ENCODE measurements at regions not wholly inside any gene's neighbourhood (a gene's known extent, or its start where the extent isn't known, plus 50 kb on each side); places are given as distances from the start of the nearest gene placed in this dataset.
"Not testable (repeated sequence)": the region's sequence is repeated elsewhere in the genome, so short reads cannot be mapped to it uniquely, and the experiment has no call there.

GRCh38 chr14:105993814-105994213, 467.4 kb downstream of the TMEM121 start:
- TF ChIP-seq POLR2AphosphoS5 (IDR thresholded peaks at IDR 0.05; ENCODE audit: low read depth) (no peak), REST (IDR thresholded peaks at IDR 0.05; ENCODE audit: insufficient replicate concordance, low read depth) (no peak), SPI1 (IDR thresholded peaks at IDR 0.05; ENCODE audit: borderline replicate concordance, low read depth) (no peak), CTCF (IDR thresholded peaks at IDR 0.05; ENCODE audit: insufficient read depth, low read length) (no peak)
- no peaks in the 10 kb centered on the region for H3K27me3 ChIP-seq (ENCODE audit: insufficient read depth, poor library complexity, severe bottlenecking)
- no peak overlapping the region for H3K4me3 ChIP-seq (replicated peaks; ENCODE audit: insufficient read depth, low read length)
- DNase-seq (ENCODE audit: low read depth in 1 of 2, low spot score in 1 of 2), result no peak
- H3K27ac ChIP-seq (replicated peaks), result no peak overlapping the region

GRCh38 chr14:105995011-105995710, 468.8 kb downstream of the TMEM121 start:
- not testable (repeated sequence) for DNase-seq (ENCODE audit: low read depth in 1 of 2, low spot score in 1 of 2); H3K27me3 ChIP-seq (ENCODE audit: insufficient read depth, poor library complexity, severe bottlenecking); H3K4me3 ChIP-seq (replicated peaks; ENCODE audit: insufficient read depth, low read length); H3K27ac ChIP-seq (replicated peaks)

GRCh38 chr14:105998597-105998996, 472.2 kb downstream of the TMEM121 start:
- not testable (repeated sequence) for DNase-seq (ENCODE audit: low read depth in 1 of 2, low spot score in 1 of 2); H3K27me3 ChIP-seq (ENCODE audit: insufficient read depth, poor library complexity, severe bottlenecking); H3K27ac ChIP-seq (replicated peaks); H3K4me3 ChIP-seq (replicated peaks; ENCODE audit: insufficient read depth, low read length)
- TF ChIP-seq SPI1 (IDR thresholded peaks at IDR 0.05; ENCODE audit: borderline replicate concordance, low read depth), result peak; percentile 46

- Histone ChIP-seq H3K27me3 (ENCODE audit: insufficient read depth, poor library complexity, severe bottlenecking) (no peaks in the 10 kb centered on the region), H3K27ac (replicated peaks) (no peak overlapping the region), H3K4me3 (replicated peaks; ENCODE audit: insufficient read depth, low read length) (no peak overlapping the region)
- TF ChIP-seq POLR2AphosphoS5 (IDR thresholded peaks at IDR 0.05; ENCODE audit: low read depth) (peak; percentile 71; the same call in 1 of the 2 replicates), CTCF (IDR thresholded peaks at IDR 0.05; ENCODE audit: insufficient read depth, low read length) (peak; percentile 47), SPI1 (IDR thresholded peaks at IDR 0.05; ENCODE audit: borderline replicate concordance, low read depth) (no peak)
- DNase-seq (ENCODE audit: low read depth in 1 of 2, low spot score in 1 of 2), result peak; percentile 64 to 78
Measured at GRCh38 chr14:105999361-106000028, 473.1 kb downstream of the TMEM121 start.

- not testable (repeated sequence) for H3K27me3 ChIP-seq (ENCODE audit: insufficient read depth, poor library complexity, severe bottlenecking); H3K27ac ChIP-seq (replicated peaks); H3K4me3 ChIP-seq (replicated peaks; ENCODE audit: insufficient read depth, low read length); DNase-seq (ENCODE audit: low read depth in 1 of 2, low spot score in 1 of 2)
Measured at GRCh38 chr14:106000029-106000511, 473.7 kb downstream of the TMEM121 start.

- not testable (repeated sequence) for DNase-seq (ENCODE audit: low read depth in 1 of 2, low spot score in 1 of 2); H3K27me3 ChIP-seq (ENCODE audit: insufficient read depth, poor library complexity, severe bottlenecking); H3K27ac ChIP-seq (replicated peaks); H3K4me3 ChIP-seq (replicated peaks; ENCODE audit: insufficient read depth, low read length)
Measured at GRCh38 chr14:106001277-106001676, 474.9 kb downstream of the TMEM121 start.
